Vagina (tissue), 2 donors: ENCODE measurements at regions not wholly inside any gene's neighbourhood (a gene's known extent, or its start where the extent isn't known, plus 50 kb on each side); places are given as distances from the start of the nearest gene placed in this dataset.

Experiments
- DNase-seq, 2 donors: peaks; one replicate each; pipeline ENCODE4 v3.0.0-alpha.2; 2017; ENCODE audit errors: extremely low spot score in 2 of 2
- H3K27ac ChIP-seq: fragments of 200-600 bp; sonication (generic); one replicate; pipeline ENCODE4 v1.5.1; 2019
- H3K27me3 ChIP-seq: fragments of 200-600 bp; sonication (generic); one replicate; pipeline ENCODE4 v1.5.1; 2019
- H3K36me3 ChIP-seq, 2 donors: fragments of 200-600 bp; sonication (generic); one replicate each; pipeline ENCODE4 v1.5.1; 2017 to 2019
- H3K4me1 ChIP-seq: fragments of 200-600 bp; sonication (generic); one replicate; pipeline ENCODE4 v1.5.1; 2019
- H3K4me3 ChIP-seq, 2 donors: fragments of 200-600 bp; sonication (generic); 1 replicate in 1 of 2; 2 replicates in 1 of 2; pipeline ENCODE4 v1.5.1; 2016 to 2019
- H3K9me3 ChIP-seq: fragments of 200-600 bp; sonication (generic); one replicate; pipeline ENCODE4 v1.5.1; 2019
- POLR2A ChIP-seq, 2 donors: fragments of 450-650 bp; IDR thresholded peaks; one replicate each; pipeline ENCODE4 v1.6.1; 2017; ENCODE audit warnings: antibody characterized with exemption in 2 of 2, mild to moderate bottlenecking in 2 of 2, moderate library complexity in 2 of 2
- POLR2AphosphoS5 ChIP-seq, 2 donors: sonication (generic); formaldehyde crosslinking; IDR thresholded peaks; one replicate each; pipeline ENCODE4 v1.9.0; 2017; ENCODE audit warnings: antibody characterized with exemption in 2 of 2, mild to moderate bottlenecking in 2 of 2, low read depth in 1 of 2; ENCODE audit not compliant: insufficient read depth in 1 of 2
- intact Hi-C: fragments of 100-400 bp; cut with DNase I; formaldehyde crosslinking; loops from one replicate; pipeline ENCODE4 v1.15.1; 2023
- TF ChIP-seq, protein P1 (sequence below), 3 experiments: fragments of 450-650 bp in 2 of 3; fragments of 200-600 bp in 1 of 3; sonication (generic) in 1 of 3; IDR thresholded peaks; one replicate each; pipeline ENCODE4 v1.5.1; 2017 to 2019; ENCODE audit warnings: antibody characterized with exemption in 3 of 3, mild to moderate bottlenecking in 2 of 3, moderate library complexity in 2 of 3

GRCh38 chr18:22318745-22319407 is 98.8 kb downstream of the CTAGE1 start:
- no peaks in the 10 kb centered on the region for H3K4me1 ChIP-seq
- TF ChIP-seq POLR2A (IDR thresholded peaks at IDR 0.05) (no peak), POLR2AphosphoS5 (IDR thresholded peaks at IDR 0.05; ENCODE audit: insufficient read depth in 1 of 2, low read depth in 1 of 2) (no peak)
- TF ChIP-seq, protein P1, sequence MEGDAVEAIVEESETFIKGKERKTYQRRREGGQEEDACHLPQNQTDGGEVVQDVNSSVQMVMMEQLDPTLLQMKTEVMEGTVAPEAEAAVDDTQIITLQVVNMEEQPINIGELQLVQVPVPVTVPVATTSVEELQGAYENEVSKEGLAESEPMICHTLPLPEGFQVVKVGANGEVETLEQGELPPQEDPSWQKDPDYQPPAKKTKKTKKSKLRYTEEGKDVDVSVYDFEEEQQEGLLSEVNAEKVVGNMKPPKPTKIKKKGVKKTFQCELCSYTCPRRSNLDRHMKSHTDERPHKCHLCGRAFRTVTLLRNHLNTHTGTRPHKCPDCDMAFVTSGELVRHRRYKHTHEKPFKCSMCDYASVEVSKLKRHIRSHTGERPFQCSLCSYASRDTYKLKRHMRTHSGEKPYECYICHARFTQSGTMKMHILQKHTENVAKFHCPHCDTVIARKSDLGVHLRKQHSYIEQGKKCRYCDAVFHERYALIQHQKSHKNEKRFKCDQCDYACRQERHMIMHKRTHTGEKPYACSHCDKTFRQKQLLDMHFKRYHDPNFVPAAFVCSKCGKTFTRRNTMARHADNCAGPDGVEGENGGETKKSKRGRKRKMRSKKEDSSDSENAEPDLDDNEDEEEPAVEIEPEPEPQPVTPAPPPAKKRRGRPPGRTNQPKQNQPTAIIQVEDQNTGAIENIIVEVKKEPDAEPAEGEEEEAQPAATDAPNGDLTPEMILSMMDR (IDR thresholded peaks at IDR 0.05): no peak
- H3K27ac ChIP-seq: no peak overlapping the region
- H3K4me3 ChIP-seq: no peak overlapping the region
- no peaks in the 10 kb centered on the region for H3K36me3 ChIP-seq
- no peaks in the 10 kb centered on the region for H3K27me3 ChIP-seq
- intact Hi-C loops: no loop called here
- DNase-seq: no peak
- no peaks in the 10 kb centered on the region for H3K9me3 ChIP-seq

DNA sequence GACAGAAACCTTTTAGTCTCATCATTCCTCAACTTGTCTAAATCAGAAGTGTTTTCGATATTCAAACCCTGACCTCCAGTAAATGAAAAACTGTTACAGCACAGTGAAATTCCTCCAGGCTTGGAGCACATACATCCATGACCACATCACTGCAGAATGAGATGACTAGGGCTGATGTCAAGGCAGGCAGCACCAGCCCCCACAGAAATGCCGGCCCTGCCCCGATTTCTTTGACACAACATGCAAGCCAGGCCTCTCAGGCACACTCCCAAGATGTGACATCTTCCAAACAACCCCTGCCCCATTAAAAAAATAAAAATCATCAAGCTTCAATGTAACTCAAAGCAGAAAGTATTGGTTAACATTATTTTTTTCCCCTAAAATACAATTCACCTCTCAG is 103.3 kb downstream of the CTAGE1 start:
- no peak for DNase-seq
- H3K9me3 ChIP-seq: no peaks in the 10 kb centered on the region
- intact Hi-C loops: no loop called here
- no peaks in the 10 kb centered on the region for H3K27me3 ChIP-seq
- H3K36me3 ChIP-seq: no peaks in the 10 kb centered on the region
- H3K27ac ChIP-seq: no peak overlapping the region
- H3K4me3 ChIP-seq: no peak overlapping the region
- no peak for TF ChIP-seq POLR2AphosphoS5 (IDR thresholded peaks at IDR 0.05; ENCODE audit: insufficient read depth in 1 of 2, low read depth in 1 of 2)
- no peak for TF ChIP-seq POLR2A (IDR thresholded peaks at IDR 0.05)
- TF ChIP-seq, protein P1 (IDR thresholded peaks at IDR 0.05): no peak
- no peaks in the 10 kb centered on the region for H3K4me1 ChIP-seq

GRCh38 chr18:22314001-22314400 is 103.7 kb downstream of the CTAGE1 start:
- Histone ChIP-seq H3K4me1 (no peaks in the 10 kb centered on the region), H3K27me3 (no peaks in the 10 kb centered on the region), H3K4me3 (no peak overlapping the region), H3K27ac (no peak overlapping the region), H3K9me3 (no peaks in the 10 kb centered on the region), H3K36me3 (no peaks in the 10 kb centered on the region)
- DNase-seq: no peak
- TF ChIP-seq POLR2AphosphoS5 (IDR thresholded peaks at IDR 0.05; ENCODE audit: insufficient read depth in 1 of 2, low read depth in 1 of 2) (no peak), POLR2A (IDR thresholded peaks at IDR 0.05) (no peak)
- TF ChIP-seq, protein P1 (IDR thresholded peaks at IDR 0.05): no peak
- intact Hi-C loops: no loop called here

GRCh38 chr18:22311301-22311700 is 106.4 kb downstream of the CTAGE1 start:
- intact Hi-C loops: no loop called here
- Histone ChIP-seq H3K9me3 (no peaks in the 10 kb centered on the region), H3K27ac (no peak overlapping the region), H3K36me3 (no peaks in the 10 kb centered on the region), H3K27me3 (no peaks in the 10 kb centered on the region), H3K4me3 (no peak overlapping the region), H3K4me1 (no peaks in the 10 kb centered on the region)
- TF ChIP-seq POLR2A (IDR thresholded peaks at IDR 0.05): no peak
- no peak for TF ChIP-seq POLR2AphosphoS5 (IDR thresholded peaks at IDR 0.05; ENCODE audit: insufficient read depth in 1 of 2, low read depth in 1 of 2)
- TF ChIP-seq, protein P1 (IDR thresholded peaks at IDR 0.05): no peak
- DNase-seq: no peak

DNA sequence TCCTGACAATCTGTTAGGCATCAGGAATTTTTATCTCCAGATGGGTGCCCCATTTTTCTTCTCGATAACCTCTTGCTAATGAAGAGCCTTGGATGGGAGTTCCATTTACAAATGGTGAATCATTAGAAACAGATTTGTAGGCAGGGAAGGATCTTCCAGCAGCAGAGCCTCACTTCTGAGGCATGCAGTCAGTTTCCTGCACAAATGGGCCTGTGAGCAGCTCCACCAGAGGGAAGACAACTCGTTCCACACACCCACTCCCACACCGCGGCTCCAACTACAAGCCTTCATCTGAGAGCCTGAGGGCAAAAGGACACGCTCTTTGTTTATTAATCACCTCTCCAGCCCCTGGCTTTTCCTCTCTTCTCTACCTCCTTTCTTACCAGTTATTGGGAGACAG is 108.5 kb downstream of the CTAGE1 start:
- no peak overlapping the region for H3K27ac ChIP-seq
- no peak for DNase-seq
- intact Hi-C loops: no loop called here

More for the DNA sequence above, 108.5 kb downstream of the CTAGE1 start:
- Histone ChIP-seq H3K4me1 (no peaks in the 10 kb centered on the region), H3K9me3 (no peaks in the 10 kb centered on the region), H3K4me3 (no peak overlapping the region), H3K36me3 (no peaks in the 10 kb centered on the region), H3K27me3 (no peaks in the 10 kb centered on the region)
- TF ChIP-seq POLR2AphosphoS5 (IDR thresholded peaks at IDR 0.05; ENCODE audit: insufficient read depth in 1 of 2, low read depth in 1 of 2) (no peak), POLR2A (IDR thresholded peaks at IDR 0.05) (no peak)
- TF ChIP-seq, protein P1 (IDR thresholded peaks at IDR 0.05): no peak
